ENCODE measurements at regions not wholly inside any gene's neighbourhood (a gene's known extent, or its start where the extent isn't known, plus 50 kb on each side); places are given as distances from the start of the nearest gene placed in this dataset.

DNA sequence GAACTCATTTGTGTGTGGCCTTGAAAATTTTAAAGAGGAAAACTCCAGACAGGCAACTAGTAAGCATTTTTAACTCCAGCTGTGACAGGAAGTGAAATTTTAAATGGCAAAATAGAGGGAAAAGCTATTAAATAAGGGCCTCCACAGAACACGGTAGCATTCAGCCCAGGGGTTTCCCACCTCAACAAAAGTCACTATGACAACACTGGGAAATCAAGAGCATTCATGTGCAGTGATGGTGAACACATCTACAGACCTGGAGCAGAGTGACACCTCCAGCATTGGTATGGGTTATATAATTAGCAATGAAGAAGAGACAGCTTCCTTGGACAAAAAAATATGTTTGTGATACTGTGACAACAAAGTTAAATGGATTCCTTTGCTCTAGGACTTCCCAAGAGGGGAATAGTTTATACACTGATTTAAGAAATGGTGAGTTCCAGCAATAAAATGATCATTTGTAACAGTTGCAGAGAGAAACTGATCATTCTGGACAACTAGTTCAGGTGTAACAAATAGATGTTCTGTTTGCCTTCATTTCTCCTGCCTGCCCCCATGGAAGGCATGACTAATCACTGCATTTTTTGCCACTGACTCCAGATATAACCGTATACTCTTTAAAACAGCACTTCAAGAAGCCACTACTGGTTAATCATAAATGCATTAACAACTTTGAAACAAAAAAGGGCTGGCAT, 93.3 kb upstream of the SLC44A1 start:
- DNase-seq = peak; percentile 34

DNA sequence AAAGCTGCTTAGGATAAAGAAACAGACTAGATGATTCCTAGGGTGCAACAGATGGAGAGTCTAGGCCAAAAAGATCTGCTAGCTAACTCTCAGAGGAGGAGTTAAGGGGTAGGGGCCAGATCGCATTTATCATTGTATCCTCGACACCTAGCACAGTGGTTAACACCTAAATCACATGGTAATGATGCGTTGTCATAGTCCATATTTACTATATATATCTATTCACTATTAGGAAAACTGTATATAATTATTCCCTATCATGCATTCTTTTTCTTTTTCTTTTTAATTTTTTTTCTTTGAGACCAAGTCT, 92.8 kb upstream of the SLC44A1 start:
- DNase-seq = no peak

DNA sequence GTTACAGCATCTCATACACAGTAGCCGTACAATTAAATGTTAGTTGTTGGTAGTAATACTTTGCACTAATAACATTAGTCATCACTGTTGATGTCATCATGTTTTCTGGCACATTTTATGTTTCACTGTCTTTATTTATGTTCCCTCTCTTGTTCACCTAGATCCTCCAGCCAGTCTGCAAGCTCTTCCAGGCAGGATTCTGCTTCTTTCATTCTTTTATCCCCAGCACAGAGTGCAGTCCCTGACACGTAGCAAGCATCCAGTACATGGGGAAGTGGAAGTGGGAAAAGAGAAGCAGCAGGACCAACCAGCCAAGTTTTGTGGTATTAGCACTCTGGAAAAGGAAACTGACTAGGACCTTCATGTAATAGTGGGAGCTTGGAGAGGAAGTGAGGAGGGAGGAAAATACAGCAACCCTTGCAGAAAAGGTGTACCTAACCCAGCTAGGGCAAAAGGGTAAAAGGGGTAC, 89.7 kb upstream of the SLC44A1 start:
- no peak for DNase-seq

DNA sequence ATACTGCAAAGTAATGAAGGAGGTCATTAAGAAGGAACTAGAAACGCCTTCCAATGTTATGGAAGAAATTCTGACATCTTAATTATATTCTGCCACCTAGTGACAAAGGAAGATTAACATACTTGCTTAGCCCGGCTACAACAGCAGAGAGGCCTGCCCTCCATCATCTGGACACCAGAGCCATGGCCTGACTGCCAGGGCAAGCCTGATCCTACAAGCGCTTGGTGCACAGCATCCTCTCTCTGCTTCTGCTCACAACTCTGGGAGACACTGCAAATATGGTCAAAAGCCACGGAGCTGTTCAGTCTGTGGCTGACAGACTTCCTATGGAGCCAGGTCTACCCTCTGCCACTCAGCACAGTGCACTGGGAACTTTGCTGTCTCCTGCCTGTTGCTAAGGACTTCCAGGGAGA, 87.3 kb upstream of the SLC44A1 start:
- peak; percentile 30 for DNase-seq

DNA sequence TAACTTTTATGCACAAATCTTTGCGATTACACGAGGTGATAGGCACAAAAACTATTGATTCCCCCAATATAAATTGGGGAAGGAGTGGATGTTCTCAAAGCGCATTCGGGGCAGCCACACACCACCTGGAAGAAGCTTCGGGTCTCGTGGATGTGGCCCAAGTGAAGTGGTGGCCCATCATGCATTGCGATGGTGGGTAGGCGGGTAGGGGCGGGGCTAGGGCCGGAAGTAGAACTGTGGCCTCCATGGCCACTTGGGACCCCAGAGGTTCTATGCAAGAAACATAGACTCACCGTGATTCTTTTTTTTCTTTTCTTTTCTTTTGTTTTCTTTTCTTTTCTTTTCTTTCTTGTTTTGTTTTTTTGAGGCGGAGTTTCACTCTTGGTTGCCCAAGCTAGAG, 86.4 kb upstream of the SLC44A1 start:
- DNase-seq = no peak

DNA sequence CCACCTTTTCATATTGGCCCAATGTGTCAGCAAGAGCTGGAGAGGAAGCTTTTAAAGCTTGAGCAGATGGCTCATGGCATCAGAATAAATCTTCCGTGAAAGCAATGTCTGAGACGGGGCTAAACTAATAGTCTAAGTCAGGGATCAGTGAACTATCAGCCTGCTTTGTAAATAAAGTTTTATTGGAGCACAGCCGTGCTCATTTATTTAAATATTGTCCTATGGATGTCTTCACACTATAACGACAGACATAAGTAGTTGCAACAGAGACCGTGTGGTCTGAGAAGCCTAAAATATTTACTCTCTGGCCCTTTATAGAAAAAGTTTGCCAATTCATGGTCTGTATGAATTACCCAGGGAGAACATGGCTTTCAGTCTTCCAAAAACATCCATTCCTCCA, 85.6 kb upstream of the SLC44A1 start:
- no peak for DNase-seq

DNA sequence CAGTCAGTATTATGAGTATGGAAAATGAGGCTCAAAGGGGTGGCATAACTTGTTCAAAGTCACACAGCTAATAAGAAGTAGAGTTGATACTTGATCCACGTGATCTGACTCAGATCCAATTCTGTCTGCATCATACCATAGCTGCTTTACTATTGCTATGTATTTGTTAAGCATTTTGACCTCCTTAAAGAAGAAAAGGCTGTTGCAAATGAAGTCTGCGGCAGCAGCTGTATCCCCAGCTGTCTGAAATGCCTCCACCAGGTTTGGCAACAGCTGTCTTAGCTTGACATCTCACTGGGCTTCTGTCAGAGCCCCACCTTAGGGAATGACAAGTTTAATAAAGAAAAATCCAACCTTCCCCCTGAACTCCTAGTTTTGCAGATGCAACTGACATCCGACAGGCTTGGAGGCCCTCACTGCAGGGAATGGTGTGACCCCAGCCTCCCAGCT, 75.6 kb upstream of the SLC44A1 start:
- DNase-seq = no peak

DNA sequence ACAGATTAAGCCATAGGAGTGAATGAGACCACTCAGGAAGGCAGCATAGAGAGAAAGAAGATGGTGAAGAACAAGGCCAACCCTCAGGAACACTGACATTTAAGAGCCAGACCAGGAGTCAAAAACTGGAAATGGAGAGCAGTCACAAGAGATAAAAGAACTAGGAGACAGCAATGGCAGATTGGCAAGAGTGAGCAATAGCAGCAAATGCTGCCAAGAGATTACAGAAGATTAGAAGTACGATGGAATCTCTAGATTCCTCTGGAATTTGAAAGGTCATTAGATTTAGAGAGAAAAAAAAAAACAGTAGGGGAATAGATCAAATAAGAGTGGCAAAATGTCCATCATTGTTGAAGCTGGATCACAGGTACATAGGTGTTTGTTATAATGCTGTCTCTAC, 73.4 kb upstream of the SLC44A1 start:
- DNase-seq = no peak

DNA sequence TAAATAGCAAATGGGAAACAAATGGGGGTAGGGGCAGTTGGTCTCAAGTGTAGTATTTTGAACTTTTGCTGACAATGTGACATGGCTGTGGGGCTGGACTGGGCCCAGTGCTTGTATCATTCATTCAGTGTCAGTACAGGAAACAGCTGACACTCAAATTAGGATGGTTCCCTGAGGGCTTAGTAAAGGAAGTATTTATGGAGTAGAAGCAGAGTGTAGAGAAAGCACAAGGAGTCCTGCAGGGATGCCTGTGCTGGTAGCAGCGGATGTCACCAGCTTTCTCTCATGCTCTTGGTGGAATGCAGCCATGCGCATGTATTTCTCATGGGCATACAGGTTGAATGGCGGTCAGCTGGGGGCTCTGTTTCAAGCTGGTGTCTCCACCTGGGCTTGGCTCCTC, 72.9 kb upstream of the SLC44A1 start:
- no peak for DNase-seq

DNA sequence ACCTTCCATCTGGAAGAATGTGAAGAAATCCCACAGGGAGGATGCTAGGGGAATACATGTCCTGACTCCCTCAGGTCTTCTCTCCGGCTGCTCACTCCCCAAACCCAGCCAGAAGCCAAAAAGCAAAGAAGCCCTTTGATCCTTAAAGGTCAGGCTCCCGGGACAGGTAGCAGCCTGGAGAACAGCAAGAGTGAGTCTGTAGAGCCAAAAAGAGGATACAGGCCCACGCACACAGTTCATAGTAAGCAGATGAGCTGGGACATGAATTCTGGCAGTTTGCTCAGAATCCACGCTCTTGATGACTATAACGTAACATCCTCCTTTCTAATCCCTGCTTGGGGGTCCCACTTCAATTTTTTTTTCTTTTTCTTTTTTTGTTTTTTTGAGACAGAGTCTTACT, 72.0 kb upstream of the SLC44A1 start:
- no peak for DNase-seq

DNA sequence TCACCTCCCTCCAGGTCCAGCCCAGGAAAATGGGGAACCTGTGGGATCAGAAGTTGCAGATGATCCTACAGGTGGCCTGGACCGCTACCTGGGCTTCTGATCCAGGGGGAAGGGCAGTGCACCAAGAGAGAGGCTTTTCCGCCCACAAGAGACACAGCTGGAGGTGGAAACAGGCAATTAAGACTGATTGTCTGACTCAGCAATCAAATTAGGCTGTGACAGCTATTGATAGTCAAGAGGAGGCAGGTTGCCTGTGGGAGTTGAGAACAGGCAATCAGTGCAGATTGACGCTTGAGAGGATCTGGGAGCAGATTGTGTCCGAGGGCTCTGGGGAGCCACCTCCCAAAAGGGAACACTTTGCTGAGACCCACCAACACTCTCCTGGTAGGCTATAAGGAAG, 71.1 kb upstream of the SLC44A1 start:
- peak; percentile 63 for DNase-seq

DNA sequence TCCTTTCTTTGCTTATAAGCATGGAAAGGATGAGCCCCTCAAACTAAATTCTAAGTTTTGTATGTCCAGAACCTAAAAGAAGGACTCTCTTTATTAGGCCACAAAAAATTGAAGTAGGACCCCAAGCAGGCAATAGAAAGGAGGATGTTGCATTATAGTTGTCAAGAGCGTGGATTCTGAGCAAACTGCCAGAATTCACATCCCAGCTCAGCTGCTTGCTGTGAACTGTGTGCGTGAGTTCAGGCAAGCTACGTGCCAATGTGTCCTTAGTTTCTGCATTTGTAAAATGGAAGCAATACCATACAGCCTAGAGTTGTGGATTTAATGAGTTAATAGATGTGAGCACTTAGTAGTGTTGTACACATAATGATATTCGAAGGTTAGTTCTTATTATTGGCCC, 70.6 kb upstream of the SLC44A1 start:
- DNase-seq = no peak

DNA sequence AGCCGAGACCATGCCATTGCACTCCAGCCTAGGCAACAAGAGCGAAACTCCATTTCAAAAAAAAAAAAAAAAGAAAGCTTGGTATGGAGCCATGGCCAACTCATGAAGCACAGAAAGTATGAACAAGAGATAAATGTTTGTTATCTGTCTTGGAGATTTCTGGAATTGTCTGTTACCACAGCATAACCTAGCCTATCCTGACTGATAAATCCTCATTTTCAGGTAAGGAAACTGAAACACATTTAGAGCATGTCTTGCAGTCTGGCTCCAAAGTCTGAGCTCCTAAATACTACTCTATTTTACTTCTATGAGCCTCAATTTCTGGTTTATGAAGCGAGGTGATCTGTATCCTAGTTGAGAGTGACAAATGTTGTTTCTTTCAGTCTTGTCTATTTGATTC, 68.3 kb upstream of the SLC44A1 start:
- no peak for DNase-seq

DNA sequence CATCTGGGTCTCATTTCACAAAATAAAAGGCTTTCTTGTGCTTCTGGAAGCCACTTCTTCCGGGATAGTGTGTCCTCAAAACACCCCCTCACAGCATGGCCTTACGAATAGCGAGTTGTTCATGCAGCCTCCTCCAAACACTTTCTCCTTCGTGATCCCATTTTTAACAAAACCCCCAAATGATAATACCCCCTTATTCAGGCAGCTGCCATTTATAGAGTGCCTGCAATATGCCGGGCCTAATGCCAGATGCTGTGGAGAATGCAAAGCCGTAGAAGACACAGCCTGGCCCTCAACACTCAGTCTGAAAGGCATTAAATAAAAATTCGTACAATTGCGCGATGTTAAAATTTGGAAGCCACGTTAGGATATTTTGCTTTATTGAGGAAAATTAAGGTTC, 66.4 kb upstream of the SLC44A1 start:
- DNase-seq = no peak

DNA sequence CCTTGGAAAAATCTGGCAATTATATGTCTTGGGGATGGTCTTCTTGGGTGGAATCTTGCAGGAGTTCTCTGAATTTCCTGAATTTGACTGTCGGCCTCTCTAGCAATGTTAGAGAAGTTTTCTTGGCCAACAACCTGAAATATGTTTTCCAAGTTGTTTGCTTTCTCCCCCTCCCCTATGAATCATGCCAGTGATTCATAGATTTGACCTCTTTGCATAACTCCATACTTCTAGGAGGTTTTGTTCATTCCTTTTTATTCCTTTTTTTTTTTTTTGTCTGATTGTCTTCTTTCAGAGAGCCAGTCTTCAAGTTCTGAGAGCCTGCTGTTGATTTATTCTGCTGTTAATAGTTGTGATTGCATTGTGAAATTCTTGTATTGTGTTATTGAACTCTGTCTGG, 56.7 kb upstream of the SLC44A1 start:
- no peak for DNase-seq

DNA sequence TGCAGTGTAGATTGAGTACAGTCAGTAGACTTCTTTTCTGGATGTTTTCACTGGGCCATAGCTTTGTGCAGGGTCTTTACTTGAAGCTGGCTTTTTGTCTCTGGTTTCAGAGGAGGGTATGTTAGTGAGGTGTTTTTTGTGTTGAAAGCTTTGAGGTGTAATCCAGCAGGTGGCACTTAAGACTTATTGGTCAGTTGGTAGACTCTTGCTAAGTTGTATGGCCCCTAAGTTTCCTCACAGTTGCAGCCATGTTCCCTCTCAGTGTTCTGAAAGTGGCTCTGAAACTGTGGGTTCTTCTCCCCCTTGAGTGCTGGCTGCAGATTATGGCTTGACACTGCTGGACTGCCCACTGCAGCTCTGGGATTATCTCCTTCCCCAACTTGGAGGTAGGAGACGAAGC, 55.7 kb upstream of the SLC44A1 start:
- no peak for DNase-seq

DNA sequence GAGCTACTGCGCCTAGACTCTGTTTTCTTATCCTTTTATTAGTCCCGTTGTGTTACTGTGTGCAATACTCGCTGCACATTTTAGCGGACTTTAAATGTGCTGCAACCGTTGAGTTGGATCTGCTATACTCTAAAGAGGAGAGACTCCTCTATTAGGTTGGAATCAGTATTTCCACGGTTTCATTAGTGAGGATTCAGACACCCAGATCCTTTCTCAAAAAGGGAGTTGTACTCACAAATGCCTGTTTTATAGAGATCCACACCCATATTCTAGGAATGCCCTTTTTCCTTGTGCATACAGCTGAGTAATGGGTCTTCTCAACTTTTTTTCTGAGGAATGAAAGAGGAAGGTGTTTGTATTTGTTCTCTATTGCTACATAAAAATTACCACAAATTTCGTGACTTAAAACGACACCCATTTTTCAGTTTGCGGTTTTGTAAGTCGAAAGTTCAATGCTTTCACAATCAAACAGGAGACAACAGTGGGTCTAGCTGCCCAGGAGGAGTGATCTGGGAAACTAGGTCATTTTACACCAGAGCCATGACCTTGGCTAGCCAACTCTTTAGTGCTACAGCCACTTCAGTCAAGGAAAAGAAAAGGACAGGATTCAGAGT, 52.8 kb upstream of the SLC44A1 start:
- DNase-seq = no peak

DNA sequence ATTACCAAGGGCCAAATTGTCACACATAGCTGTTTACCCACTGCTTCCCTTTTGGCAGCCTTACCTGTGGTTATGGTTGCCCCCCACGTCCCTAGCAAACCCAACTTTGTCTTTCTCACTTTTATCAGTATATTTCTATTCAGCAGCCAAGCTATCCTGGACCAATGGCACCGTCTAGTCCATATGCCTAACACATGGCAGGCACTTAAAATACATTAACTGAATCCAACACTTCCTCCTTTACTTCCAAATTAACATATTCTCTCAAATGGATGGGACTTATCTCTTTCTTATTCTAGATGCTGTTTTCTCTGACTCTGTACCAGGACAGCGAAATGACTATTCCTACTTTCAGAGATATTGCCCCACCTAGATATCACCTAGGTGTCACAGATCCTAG, 50.9 kb upstream of the SLC44A1 start:
- DNase-seq = no peak

DNA sequence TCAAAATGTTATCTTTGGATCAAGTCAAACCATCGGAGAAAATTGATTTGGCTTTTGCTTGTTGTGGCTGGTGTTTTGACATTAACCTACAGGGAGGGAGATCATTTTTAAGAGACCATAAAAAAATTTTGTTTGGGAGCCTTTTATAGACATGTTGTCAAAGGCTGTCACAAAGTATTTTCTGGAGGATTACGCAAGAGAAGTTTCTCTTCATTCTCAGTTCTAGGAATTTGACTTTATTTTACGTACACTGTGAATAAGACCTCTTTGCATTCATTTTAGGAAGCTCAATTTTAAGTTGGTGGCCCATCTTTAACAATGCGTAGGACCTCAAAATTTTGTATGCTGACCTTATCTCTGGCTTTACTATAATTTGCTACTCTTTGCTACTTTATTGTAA, 50.2 kb upstream of the SLC44A1 start:
- no peak for DNase-seq

All from NCI-H748 treated with DMSO at 0.1 percent for 48 hours (cell line).